ENCODE measurements at regions not wholly inside any gene's neighbourhood (a gene's known extent, or its start where the extent isn't known, plus 50 kb on each side); places are given as distances from the start of the nearest gene placed in this dataset.

- ChIA-PET CTCF (interaction anchor here (0.6 to 0.9 kb wide), 6 partner anchors 11 to 493 kb away, joined by 3 to 4 read pairs (median 3); no protein-coding TSS in a partner anchor), POLR2A (interaction anchor here (0.5 to 0.6 kb wide), 3 partner anchors 16 to 519 kb away, joined by 3 to 11 read pairs (median 10); no protein-coding TSS in a partner anchor)
- Histone ChIP-seq H3K36me3 (ENCODE audit: control insufficient read depth, insufficient read depth, low read length) (no peaks in the 10 kb centered on the region), H3K27me3 (ENCODE audit: control insufficient read depth, insufficient read depth, low read length) (no peaks in the 10 kb centered on the region), H3K4me3 (ENCODE audit: low read depth, low read length) (no peak overlapping the region)
- TF ChIP-seq, protein P1, sequence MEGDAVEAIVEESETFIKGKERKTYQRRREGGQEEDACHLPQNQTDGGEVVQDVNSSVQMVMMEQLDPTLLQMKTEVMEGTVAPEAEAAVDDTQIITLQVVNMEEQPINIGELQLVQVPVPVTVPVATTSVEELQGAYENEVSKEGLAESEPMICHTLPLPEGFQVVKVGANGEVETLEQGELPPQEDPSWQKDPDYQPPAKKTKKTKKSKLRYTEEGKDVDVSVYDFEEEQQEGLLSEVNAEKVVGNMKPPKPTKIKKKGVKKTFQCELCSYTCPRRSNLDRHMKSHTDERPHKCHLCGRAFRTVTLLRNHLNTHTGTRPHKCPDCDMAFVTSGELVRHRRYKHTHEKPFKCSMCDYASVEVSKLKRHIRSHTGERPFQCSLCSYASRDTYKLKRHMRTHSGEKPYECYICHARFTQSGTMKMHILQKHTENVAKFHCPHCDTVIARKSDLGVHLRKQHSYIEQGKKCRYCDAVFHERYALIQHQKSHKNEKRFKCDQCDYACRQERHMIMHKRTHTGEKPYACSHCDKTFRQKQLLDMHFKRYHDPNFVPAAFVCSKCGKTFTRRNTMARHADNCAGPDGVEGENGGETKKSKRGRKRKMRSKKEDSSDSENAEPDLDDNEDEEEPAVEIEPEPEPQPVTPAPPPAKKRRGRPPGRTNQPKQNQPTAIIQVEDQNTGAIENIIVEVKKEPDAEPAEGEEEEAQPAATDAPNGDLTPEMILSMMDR (IDR thresholded peaks at IDR 0.05; ENCODE audit: insufficient read depth, low read depth, low read length): no peak
- DNase-seq (ENCODE audit: low read depth): peak; percentile 19
Observed at GRCh38 chr7:17501441-17502212, 203.2 kb downstream of the AHR start.

DNA sequence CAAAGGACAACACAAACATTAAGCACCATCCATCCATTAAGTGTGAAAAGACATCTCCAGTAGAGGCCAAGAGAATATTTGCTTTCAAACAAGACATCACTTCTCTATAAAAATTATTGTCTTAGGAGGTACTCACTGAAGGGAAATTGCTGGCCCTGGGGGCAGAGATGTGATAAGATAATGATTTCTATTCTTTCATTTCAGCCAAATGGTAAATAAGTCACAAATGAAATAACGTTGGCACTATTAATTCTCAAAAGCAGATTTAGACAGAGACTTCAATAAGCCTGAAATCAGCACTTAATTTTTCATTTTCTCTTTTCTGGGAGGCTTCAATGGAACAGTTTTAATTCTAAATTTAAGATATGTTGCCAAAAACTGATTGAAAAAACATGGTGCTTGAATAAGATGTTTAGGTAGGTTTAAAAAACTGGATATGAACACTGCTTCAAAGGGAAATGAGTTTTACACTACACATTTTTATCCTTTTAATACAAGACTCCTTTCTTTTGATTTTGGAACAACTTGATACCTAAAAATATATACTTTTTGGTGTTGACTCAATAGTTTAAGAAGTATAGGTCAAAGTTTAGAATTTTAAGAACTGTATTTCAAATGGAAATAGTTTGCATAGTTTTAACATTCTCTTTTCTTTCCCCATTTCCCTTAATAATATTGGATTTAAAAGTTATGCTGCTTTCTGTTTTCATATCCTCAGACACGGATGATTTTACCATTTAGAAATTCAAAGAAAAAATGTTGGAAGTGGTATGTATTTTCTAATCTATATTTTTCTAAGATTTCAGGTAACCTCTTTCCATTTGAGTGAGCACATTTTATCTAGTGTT lies 204.0 kb downstream of the AHR start:
- no peak overlapping the region for H3K4me3 ChIP-seq (ENCODE audit: low read depth, low read length)
- no peak for DNase-seq (ENCODE audit: low read depth)
- ChIA-PET POLR2A (interaction anchor here (0.6 kb wide), 1 partner anchor 155 kb away, joined by 3 read pairs; no protein-coding TSS in a partner anchor), CTCF (interaction anchor here (0.9 kb wide), 1 partner anchor 20 kb away, joined by 3 read pairs; no protein-coding TSS in a partner anchor)
- no peaks in the 10 kb centered on the region for H3K27me3 ChIP-seq (ENCODE audit: control insufficient read depth, insufficient read depth, low read length)
- H3K36me3 ChIP-seq (ENCODE audit: control insufficient read depth, insufficient read depth, low read length): no peaks in the 10 kb centered on the region
- TF ChIP-seq, protein P1 (IDR thresholded peaks at IDR 0.05; ENCODE audit: insufficient read depth, low read depth, low read length): no peak

DNA sequence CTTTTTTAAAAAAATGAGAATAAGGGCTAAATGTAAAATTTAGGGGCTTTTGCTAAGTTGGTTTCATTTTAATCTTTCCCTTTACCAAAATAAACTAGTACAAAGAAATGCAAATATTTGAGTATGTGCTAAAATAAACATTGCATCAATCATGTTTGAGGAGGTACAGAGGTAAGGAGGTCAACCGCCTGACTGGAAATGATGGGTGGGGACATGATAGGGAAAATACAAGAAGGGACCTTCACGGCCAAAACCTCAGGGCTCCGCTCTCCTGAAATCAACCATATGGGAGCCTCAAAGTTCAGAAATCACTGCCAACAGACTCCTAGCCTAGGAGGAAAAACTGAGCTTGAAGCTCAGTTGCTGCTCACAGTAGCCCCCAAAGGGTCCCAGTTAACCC lies 207.6 kb downstream of the AHR start:
- TF ChIP-seq, protein P1 (IDR thresholded peaks at IDR 0.05; ENCODE audit: insufficient read depth, low read depth, low read length): no peak
- DNase-seq (ENCODE audit: low read depth): no peak
- H3K36me3 ChIP-seq (ENCODE audit: control insufficient read depth, insufficient read depth, low read length): no peaks in the 10 kb centered on the region
- H3K27me3 ChIP-seq (ENCODE audit: control insufficient read depth, insufficient read depth, low read length): no peaks in the 10 kb centered on the region
- H3K4me3 ChIP-seq (ENCODE audit: low read depth, low read length): no peak overlapping the region
- ChIA-PET CTCF (no interaction called here), POLR2A (no interaction called here)

DNA sequence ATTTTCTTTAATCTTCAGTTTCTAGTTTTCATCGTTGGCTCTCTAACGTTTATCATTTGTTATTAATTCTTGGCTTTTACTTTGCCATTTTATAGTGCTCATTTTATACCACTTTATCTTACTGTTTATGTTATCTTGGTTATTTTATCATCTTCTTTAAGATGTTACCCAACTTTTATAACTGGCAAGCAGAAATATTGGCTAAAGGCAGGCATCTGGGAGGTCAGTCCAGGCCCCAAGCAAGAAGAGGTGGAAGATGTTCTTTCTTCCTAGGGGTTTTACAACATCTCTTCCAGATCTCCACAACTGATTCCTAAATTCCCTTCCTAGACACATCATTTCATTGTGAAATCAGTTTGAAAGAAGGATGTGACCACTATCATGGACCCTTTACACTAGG lies 208.1 kb downstream of the AHR start:
- ChIA-PET CTCF (no interaction called here), POLR2A (no interaction called here)
- Histone ChIP-seq H3K36me3 (ENCODE audit: control insufficient read depth, insufficient read depth, low read length) (no peaks in the 10 kb centered on the region), H3K27me3 (ENCODE audit: control insufficient read depth, insufficient read depth, low read length) (no peaks in the 10 kb centered on the region), H3K4me3 (ENCODE audit: low read depth, low read length) (no peak overlapping the region)
- TF ChIP-seq, protein P1 (IDR thresholded peaks at IDR 0.05; ENCODE audit: insufficient read depth, low read depth, low read length): no peak
- no peak for DNase-seq (ENCODE audit: low read depth)

DNA sequence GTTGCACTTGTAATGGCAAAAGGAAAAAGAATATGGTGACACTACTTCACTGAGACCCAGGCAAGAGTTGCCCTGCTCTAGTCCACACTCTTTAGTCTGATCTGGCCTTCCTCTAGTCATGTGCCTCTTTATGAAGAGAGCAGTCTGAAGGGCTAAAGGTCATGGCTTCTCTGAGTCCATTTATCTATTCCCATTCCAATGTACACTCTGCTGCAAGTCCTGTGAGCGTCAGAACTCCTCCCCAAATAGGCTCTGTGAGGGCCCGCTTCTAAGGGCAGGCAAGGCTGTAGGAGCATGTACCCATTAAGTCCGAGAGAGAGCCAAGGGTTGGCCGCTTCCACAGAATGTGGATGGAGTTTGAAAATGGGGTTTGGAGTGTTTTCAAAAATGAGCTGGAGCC lies 209.3 kb downstream of the AHR start:
- POLR2A ChIA-PET: no interaction called here
- DNase-seq (ENCODE audit: low read depth): no peak
- H3K36me3 ChIP-seq (ENCODE audit: control insufficient read depth, insufficient read depth, low read length): no peaks in the 10 kb centered on the region
- no peak overlapping the region for H3K4me3 ChIP-seq (ENCODE audit: low read depth, low read length)
- CTCF ChIA-PET: no interaction called here
- H3K27me3 ChIP-seq (ENCODE audit: control insufficient read depth, insufficient read depth, low read length): no peaks in the 10 kb centered on the region
- TF ChIP-seq, protein P1 (IDR thresholded peaks at IDR 0.05; ENCODE audit: insufficient read depth, low read depth, low read length): no peak

All from BJ (cell line).